Tibial nerve (tissue), 4 donors: ENCODE measurements at regions not wholly inside any gene's neighbourhood (a gene's known extent, or its start where the extent isn't known, plus 50 kb on each side); places are given as distances from the start of the nearest gene placed in this dataset.

Experiments used
- DNase-seq, 2 donors: peaks; one replicate each; pipeline ENCODE4 v3.0.0-alpha.2; 2019; ENCODE audit warnings: low spot score in 2 of 2
- H3K27ac ChIP-seq, 4 donors: fragments of 200-600 bp; sonication (generic) in 3 of 4; one replicate each; pipeline ENCODE4 v1.5.1; 2017 to 2019; ENCODE audit warnings: mild to moderate bottlenecking in 1 of 4
- H3K27me3 ChIP-seq, 2 donors: fragments of 200-600 bp; sonication (generic) in 1 of 2; one replicate each; pipeline versions ENCODE4 v1.5.1 to v1.6.0; 2017 to 2019
- H3K36me3 ChIP-seq, 3 donors: fragments of 200-600 bp; sonication (generic); one replicate each; pipeline ENCODE4 v1.5.1; 2018 to 2019
- H3K4me1 ChIP-seq, 4 donors: fragments of 200-600 bp; sonication (generic) in 3 of 4; one replicate each; pipeline ENCODE4 v1.5.1; 2017 to 2019
- H3K4me3 ChIP-seq, 4 donors: fragments of 200-600 bp; sonication (generic) in 3 of 4; one replicate each; pipeline ENCODE4 v1.5.1; 2017 to 2019; ENCODE audit warnings: mild to moderate bottlenecking in 1 of 4, moderate library complexity in 1 of 4
- H3K9me3 ChIP-seq, 4 donors: fragments of 200-600 bp; sonication (generic) in 3 of 4; one replicate each; pipeline ENCODE4 v1.5.1; 2017 to 2019
- EP300 ChIP-seq, 2 donors: sonication (generic); formaldehyde crosslinking; IDR thresholded peaks; one replicate each; pipeline ENCODE4 v1.6.1; 2017; ENCODE audit warnings: antibody characterized with exemption in 2 of 2, mild to moderate bottlenecking in 1 of 2
- POLR2A ChIP-seq, 2 donors: fragments of 450-650 bp; IDR thresholded peaks; one replicate each; pipeline ENCODE4 v1.6.1; 2017; ENCODE audit warnings: antibody characterized with exemption in 2 of 2, mild to moderate bottlenecking in 2 of 2, moderate library complexity in 2 of 2
- WGBS, 2 donors: methylation state at CpG; one replicate each; pipeline ENCODE4 v1.1.5; 2018; 5-methylcytosine and 5-hydroxymethylcytosine counted together
- TF ChIP-seq, protein P1 (sequence below), 5 experiments: fragments of 200-600 bp in 3 of 5; fragments of 450-650 bp in 2 of 5; sonication (generic) in 3 of 5; IDR thresholded peaks; one replicate each; pipeline ENCODE4 v1.5.1; 2016 to 2019; ENCODE audit warnings: antibody characterized with exemption in 5 of 5, mild to moderate bottlenecking in 3 of 5, moderate library complexity in 2 of 5

DNA sequence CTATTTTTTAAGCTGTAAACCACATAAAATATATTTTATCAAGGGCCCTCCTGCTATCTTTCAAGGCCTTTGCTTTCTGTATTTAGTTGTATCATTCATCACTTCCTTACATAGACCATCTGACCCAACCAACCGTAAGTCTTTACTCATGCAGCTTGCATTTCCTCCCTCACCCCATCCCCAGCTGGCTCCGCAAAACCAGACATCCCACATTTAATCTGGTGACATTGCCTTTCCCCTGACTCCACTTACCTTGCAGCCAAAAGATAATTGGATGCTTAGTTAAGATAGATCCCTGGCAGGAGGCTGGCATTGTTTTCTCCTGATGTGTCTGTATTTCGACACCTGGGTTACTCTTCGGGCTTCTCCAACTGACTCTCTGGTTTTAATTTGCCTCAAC is 183.7 kb upstream of the LDB2 start:
- DNase-seq, result no peak
- Histone ChIP-seq H3K27ac (no peak overlapping the region), H3K9me3 (no peaks in the 10 kb centered on the region), H3K4me1 (no peaks in the 10 kb centered on the region), H3K27me3 (no peaks in the 10 kb centered on the region), H3K4me3 (no peak overlapping the region), H3K36me3 (no peaks in the 10 kb centered on the region)
- WGBS, 2 donors, result 92 to 96% methylated on average over 4 of the region's 4 CpGs
- TF ChIP-seq EP300 (IDR thresholded peaks at IDR 0.05), result no peak
- TF ChIP-seq POLR2A (IDR thresholded peaks at IDR 0.05), result no peak
- TF ChIP-seq, protein P1, sequence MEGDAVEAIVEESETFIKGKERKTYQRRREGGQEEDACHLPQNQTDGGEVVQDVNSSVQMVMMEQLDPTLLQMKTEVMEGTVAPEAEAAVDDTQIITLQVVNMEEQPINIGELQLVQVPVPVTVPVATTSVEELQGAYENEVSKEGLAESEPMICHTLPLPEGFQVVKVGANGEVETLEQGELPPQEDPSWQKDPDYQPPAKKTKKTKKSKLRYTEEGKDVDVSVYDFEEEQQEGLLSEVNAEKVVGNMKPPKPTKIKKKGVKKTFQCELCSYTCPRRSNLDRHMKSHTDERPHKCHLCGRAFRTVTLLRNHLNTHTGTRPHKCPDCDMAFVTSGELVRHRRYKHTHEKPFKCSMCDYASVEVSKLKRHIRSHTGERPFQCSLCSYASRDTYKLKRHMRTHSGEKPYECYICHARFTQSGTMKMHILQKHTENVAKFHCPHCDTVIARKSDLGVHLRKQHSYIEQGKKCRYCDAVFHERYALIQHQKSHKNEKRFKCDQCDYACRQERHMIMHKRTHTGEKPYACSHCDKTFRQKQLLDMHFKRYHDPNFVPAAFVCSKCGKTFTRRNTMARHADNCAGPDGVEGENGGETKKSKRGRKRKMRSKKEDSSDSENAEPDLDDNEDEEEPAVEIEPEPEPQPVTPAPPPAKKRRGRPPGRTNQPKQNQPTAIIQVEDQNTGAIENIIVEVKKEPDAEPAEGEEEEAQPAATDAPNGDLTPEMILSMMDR (IDR thresholded peaks at IDR 0.05), result no peak

DNA sequence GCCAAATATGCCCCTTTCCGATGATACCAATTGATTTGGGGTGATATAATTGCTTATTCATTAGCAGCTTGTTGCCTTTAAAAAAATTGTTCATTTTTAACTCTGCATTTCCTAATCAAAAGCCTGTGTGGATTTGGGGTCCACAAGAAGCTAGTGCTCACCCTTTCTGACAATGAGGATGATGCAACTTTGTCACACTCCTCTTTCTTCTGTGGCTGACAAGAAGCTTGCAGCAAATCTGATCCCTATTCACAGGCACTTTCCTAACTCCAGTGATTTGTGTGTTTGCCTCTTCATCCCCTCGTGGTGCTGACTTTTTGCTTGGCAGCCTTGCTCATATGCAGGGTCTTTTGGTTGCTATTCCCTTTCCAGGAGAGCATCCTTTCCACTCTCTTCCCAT is 182.7 kb upstream of the LDB2 start:
- WGBS, 2 donors, result 51 to 58% methylated on average over 2 of the region's 2 CpGs
- no peaks in the 10 kb centered on the region for H3K36me3 ChIP-seq
- no peaks in the 10 kb centered on the region for H3K27me3 ChIP-seq
- no peaks in the 10 kb centered on the region for H3K9me3 ChIP-seq
- no peak for TF ChIP-seq EP300 (IDR thresholded peaks at IDR 0.05)
- TF ChIP-seq POLR2A (IDR thresholded peaks at IDR 0.05), result no peak
- TF ChIP-seq, protein P1 (IDR thresholded peaks at IDR 0.05), result no peak
- no peak for DNase-seq
- no peaks in the 10 kb centered on the region for H3K4me1 ChIP-seq
- H3K4me3 ChIP-seq, result no peak overlapping the region
- H3K27ac ChIP-seq, result no peak overlapping the region

DNA sequence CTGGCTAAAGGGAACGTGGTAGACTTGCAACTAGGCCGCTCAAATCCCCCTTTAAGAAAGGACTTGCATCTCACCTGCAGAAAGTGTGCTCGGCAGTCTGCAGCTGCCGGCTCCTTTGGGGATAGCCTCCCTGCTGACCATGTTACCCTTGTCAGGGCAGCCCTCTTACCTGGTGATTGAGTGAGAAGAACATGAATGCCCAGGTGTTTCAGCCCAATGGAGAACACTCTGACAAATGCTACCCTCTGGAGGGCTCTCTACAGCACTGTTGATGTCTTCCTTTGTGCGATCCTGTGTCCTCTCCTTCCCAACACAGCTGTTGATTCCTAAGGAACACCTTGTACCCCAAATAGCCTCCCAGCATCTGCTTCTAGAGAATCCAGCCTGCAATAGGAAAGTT is 178.7 kb upstream of the LDB2 start:
- no peaks in the 10 kb centered on the region for H3K36me3 ChIP-seq
- TF ChIP-seq EP300 (IDR thresholded peaks at IDR 0.05) (no peak), POLR2A (IDR thresholded peaks at IDR 0.05) (no peak)
- TF ChIP-seq, protein P1 (IDR thresholded peaks at IDR 0.05), result no peak
- DNase-seq, result no peak
- H3K4me1 ChIP-seq, result no peaks in the 10 kb centered on the region
- no peaks in the 10 kb centered on the region for H3K9me3 ChIP-seq
- H3K27me3 ChIP-seq, result no peaks in the 10 kb centered on the region
- 90 to 95% methylated on average over 5 of the region's 5 CpGs for WGBS, 2 donors
- H3K4me3 ChIP-seq, result no peak overlapping the region
- H3K27ac ChIP-seq, result no peak overlapping the region

- WGBS, 2 donors, result 68 to 77% methylated on average over 3 of the region's 3 CpGs
- Histone ChIP-seq H3K4me1 (no peaks in the 10 kb centered on the region), H3K4me3 (no peak overlapping the region), H3K27me3 (no peaks in the 10 kb centered on the region), H3K27ac (no peak overlapping the region), H3K9me3 (no peaks in the 10 kb centered on the region), H3K36me3 (no peaks in the 10 kb centered on the region)
- DNase-seq, result no peak
- TF ChIP-seq, protein P1 (IDR thresholded peaks at IDR 0.05), result no peak
- TF ChIP-seq EP300 (IDR thresholded peaks at IDR 0.05), result no peak
- TF ChIP-seq POLR2A (IDR thresholded peaks at IDR 0.05), result no peak
Observed at GRCh38 chr4:17072483-17072882, 174.0 kb upstream of the LDB2 start.

DNA sequence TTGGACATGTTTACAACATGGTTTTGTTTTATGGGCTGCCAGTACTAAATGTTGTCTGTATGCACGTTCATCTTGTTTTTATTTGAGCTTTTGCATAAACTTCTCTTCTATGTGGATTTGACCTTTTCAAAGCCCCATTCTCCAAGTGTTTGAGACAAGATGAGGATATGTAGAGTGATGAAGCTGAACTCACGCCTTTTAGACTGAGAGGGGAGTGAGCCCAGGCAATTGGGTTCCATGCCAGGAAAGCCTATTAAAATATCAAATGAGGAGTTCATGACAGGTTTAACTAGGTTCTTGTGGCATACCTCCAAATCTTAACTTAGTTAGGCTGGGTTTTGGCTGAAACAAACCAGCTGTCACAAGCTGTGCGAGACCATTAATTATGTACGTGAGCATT is 170.4 kb upstream of the LDB2 start:
- Histone ChIP-seq H3K4me1 (peaks cover 0 to 9% (median 0%) of the 10 kb centered on the region in 4 donors), H3K36me3 (no peaks in the 10 kb centered on the region), H3K27me3 (no peaks in the 10 kb centered on the region), H3K27ac (no peak overlapping the region), H3K4me3 (no peak overlapping the region), H3K9me3 (no peaks in the 10 kb centered on the region)
- WGBS, 2 donors, result 73 to 79% methylated on average over 4 of the region's 4 CpGs
- TF ChIP-seq, protein P1 (IDR thresholded peaks at IDR 0.05), result no peak
- TF ChIP-seq EP300 (IDR thresholded peaks at IDR 0.05), result no peak
- TF ChIP-seq POLR2A (IDR thresholded peaks at IDR 0.05), result no peak
- DNase-seq, result no peak
